ENCODE measurements at regions not wholly inside any gene's neighbourhood (a gene's known extent, or its start where the extent isn't known, plus 50 kb on each side); places are given as distances from the start of the nearest gene placed in this dataset.

- H3K4me1 ChIP-seq (ENCODE audit: control insufficient read depth, low read depth, low read length), result no peaks in the 10 kb centered on the region
- no peaks in the 10 kb centered on the region for H3K79me2 ChIP-seq (ENCODE audit: control insufficient read depth, insufficient read depth, low read length)
- H2AK5ac ChIP-seq (ENCODE audit: low read length), result no peak overlapping the region
- H2BK5ac ChIP-seq (ENCODE audit: low read length), result no peak overlapping the region
- H3K9ac ChIP-seq (ENCODE audit: low read length), result no peak overlapping the region
- H2BK15ac ChIP-seq (replicated peaks; ENCODE audit: low read depth), result no peak overlapping the region
- DNase-seq, result no peak
- H3K27me3 ChIP-seq (ENCODE audit: insufficient read depth, low read length, poor library complexity), result no peaks in the 10 kb centered on the region
- no peak overlapping the region for H3K18ac ChIP-seq (ENCODE audit: low read length)
- H3K4me3 ChIP-seq (ENCODE audit: low read length), result no peak overlapping the region
- no peak overlapping the region for H4K8ac ChIP-seq (ENCODE audit: low read depth, low read length)
- no peak overlapping the region for H3K23ac ChIP-seq (ENCODE audit: low read length)
- WGBS (ENCODE audit: extremely low coverage, insufficient coverage, low lambda C conversion rate), result no CpG with 5 or more reads among the region's 6 CpGs
- H3K56ac ChIP-seq (ENCODE audit: low read length), result no peak overlapping the region
- no peaks in the 10 kb centered on the region for H3K79me1 ChIP-seq (ENCODE audit: low read length)
- H4K5ac ChIP-seq (ENCODE audit: low read length), result no peak overlapping the region
- no peak overlapping the region for H3K4ac ChIP-seq (ENCODE audit: low read depth, low read length)
- no peak overlapping the region for H2BK120ac ChIP-seq (ENCODE audit: low read depth, low read length)
- no peak overlapping the region for H3K4me2 ChIP-seq (ENCODE audit: low read length)
- H3K36me3 ChIP-seq (ENCODE audit: control insufficient read depth, insufficient read depth, low read length), result no peaks in the 10 kb centered on the region
- H3K27ac ChIP-seq (ENCODE audit: low read depth, low read length), result no peak overlapping the region
Measured at GRCh38 chr3:46097691-46098241, 70.5 kb upstream of the XCR1 start.

DNA sequence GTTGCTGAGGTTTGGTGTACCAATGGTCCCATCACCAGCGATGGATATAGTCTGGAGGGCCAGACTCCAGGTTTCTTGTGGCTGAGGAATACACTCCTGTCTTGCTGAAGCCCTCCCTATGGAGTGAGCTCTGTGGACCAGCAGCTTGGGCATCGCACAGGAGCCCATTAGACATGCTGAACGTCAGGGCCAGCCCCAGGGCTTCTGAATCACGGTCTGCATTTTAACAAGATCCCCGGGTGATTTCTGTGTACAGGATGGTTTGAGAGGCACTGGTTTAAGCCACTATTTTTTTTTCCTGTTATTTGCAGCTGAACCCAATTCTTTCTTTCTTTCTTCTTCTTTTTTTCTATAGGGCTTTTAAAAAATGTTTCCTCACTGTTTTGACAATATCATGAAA is 69.5 kb upstream of the XCR1 start:
- no peak overlapping the region for H2BK15ac ChIP-seq (replicated peaks; ENCODE audit: low read depth)
- H3K27ac ChIP-seq (ENCODE audit: low read depth, low read length), result no peak overlapping the region
- no peaks in the 10 kb centered on the region for H3K79me2 ChIP-seq (ENCODE audit: control insufficient read depth, insufficient read depth, low read length)
- WGBS (ENCODE audit: extremely low coverage, insufficient coverage, low lambda C conversion rate), result no CpG with 5 or more reads among the region's 5 CpGs
- no peaks in the 10 kb centered on the region for H3K79me1 ChIP-seq (ENCODE audit: low read length)
- no peak overlapping the region for H3K18ac ChIP-seq (ENCODE audit: low read length)
- no peak overlapping the region for H4K8ac ChIP-seq (ENCODE audit: low read depth, low read length)
- no peak overlapping the region for H3K9ac ChIP-seq (ENCODE audit: low read length)
- H4K5ac ChIP-seq (ENCODE audit: low read length), result no peak overlapping the region
- no peak overlapping the region for H3K4ac ChIP-seq (ENCODE audit: low read depth, low read length)
- no peak overlapping the region for H3K4me3 ChIP-seq (ENCODE audit: low read length)
- no peak overlapping the region for H3K56ac ChIP-seq (ENCODE audit: low read length)
- DNase-seq, result no peak
- no peaks in the 10 kb centered on the region for H3K4me1 ChIP-seq (ENCODE audit: control insufficient read depth, low read depth, low read length)
- no peak overlapping the region for H3K23ac ChIP-seq (ENCODE audit: low read length)
- H3K4me2 ChIP-seq (ENCODE audit: low read length), result no peak overlapping the region
- H2AK5ac ChIP-seq (ENCODE audit: low read length), result no peak overlapping the region
- H2BK5ac ChIP-seq (ENCODE audit: low read length), result no peak overlapping the region
- H3K36me3 ChIP-seq (ENCODE audit: control insufficient read depth, insufficient read depth, low read length), result no peaks in the 10 kb centered on the region
- no peak overlapping the region for H2BK120ac ChIP-seq (ENCODE audit: low read depth, low read length)
- no peaks in the 10 kb centered on the region for H3K27me3 ChIP-seq (ENCODE audit: insufficient read depth, low read length, poor library complexity)

DNA sequence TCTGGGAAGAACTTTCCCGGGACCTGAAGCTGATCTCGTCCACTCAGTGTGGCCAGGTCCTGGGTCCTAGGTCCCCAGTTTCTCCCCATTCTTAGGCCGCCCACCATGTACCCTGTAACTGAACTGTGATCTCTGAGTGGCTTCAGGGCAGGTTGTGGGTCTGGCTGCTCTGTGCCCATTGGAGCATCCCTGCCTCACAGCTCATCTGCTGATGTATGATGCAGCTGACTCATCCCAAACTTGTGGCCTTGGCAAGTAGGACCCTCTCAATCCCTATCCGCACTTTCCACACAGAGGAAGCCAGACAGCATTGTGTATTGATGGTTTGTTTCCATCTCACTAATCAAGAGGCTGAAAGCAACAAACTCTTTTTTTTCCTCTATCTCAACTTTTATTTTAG is 69.1 kb upstream of the XCR1 start:
- no peak overlapping the region for H4K8ac ChIP-seq (ENCODE audit: low read depth, low read length)
- H3K18ac ChIP-seq (ENCODE audit: low read length), result no peak overlapping the region
- H2BK5ac ChIP-seq (ENCODE audit: low read length), result no peak overlapping the region
- no peak overlapping the region for H4K5ac ChIP-seq (ENCODE audit: low read length)
- H3K4ac ChIP-seq (ENCODE audit: low read depth, low read length), result no peak overlapping the region
- H3K27me3 ChIP-seq (ENCODE audit: insufficient read depth, low read length, poor library complexity), result no peaks in the 10 kb centered on the region
- H3K23ac ChIP-seq (ENCODE audit: low read length), result no peak overlapping the region
- H3K4me3 ChIP-seq (ENCODE audit: low read length), result no peak overlapping the region
- no peaks in the 10 kb centered on the region for H3K4me1 ChIP-seq (ENCODE audit: control insufficient read depth, low read depth, low read length)
- no peaks in the 10 kb centered on the region for H3K79me2 ChIP-seq (ENCODE audit: control insufficient read depth, insufficient read depth, low read length)
- no peak overlapping the region for H2BK15ac ChIP-seq (replicated peaks; ENCODE audit: low read depth)
- H3K79me1 ChIP-seq (ENCODE audit: low read length), result no peaks in the 10 kb centered on the region
- H2AK5ac ChIP-seq (ENCODE audit: low read length), result no peak overlapping the region
- H2BK120ac ChIP-seq (ENCODE audit: low read depth, low read length), result no peak overlapping the region
- no peak overlapping the region for H3K56ac ChIP-seq (ENCODE audit: low read length)
- H3K4me2 ChIP-seq (ENCODE audit: low read length), result no peak overlapping the region
- no peak overlapping the region for H3K27ac ChIP-seq (ENCODE audit: low read depth, low read length)
- WGBS (ENCODE audit: extremely low coverage, insufficient coverage, low lambda C conversion rate), result no CpG with 5 or more reads among the region's 4 CpGs
- no peaks in the 10 kb centered on the region for H3K36me3 ChIP-seq (ENCODE audit: control insufficient read depth, insufficient read depth, low read length)
- DNase-seq, result no peak
- no peak overlapping the region for H3K9ac ChIP-seq (ENCODE audit: low read length)

GRCh38 chr3:46095307-46095706 is 68.0 kb upstream of the XCR1 start:
- no peak overlapping the region for H3K23ac ChIP-seq (ENCODE audit: low read length)
- no peak overlapping the region for H3K27ac ChIP-seq (ENCODE audit: low read depth, low read length)
- no peaks in the 10 kb centered on the region for H3K79me1 ChIP-seq (ENCODE audit: low read length)
- no peak overlapping the region for H2BK5ac ChIP-seq (ENCODE audit: low read length)
- H3K56ac ChIP-seq (ENCODE audit: low read length), result no peak overlapping the region
- H3K4me1 ChIP-seq (ENCODE audit: control insufficient read depth, low read depth, low read length), result no peaks in the 10 kb centered on the region
- H3K4ac ChIP-seq (ENCODE audit: low read depth, low read length), result no peak overlapping the region
- no peak overlapping the region for H3K18ac ChIP-seq (ENCODE audit: low read length)
- H2BK15ac ChIP-seq (replicated peaks; ENCODE audit: low read depth), result no peak overlapping the region
- H3K27me3 ChIP-seq (ENCODE audit: insufficient read depth, low read length, poor library complexity), result no peaks in the 10 kb centered on the region
- no peak overlapping the region for H3K4me3 ChIP-seq (ENCODE audit: low read length)
- DNase-seq, result no peak
- no peak overlapping the region for H3K9ac ChIP-seq (ENCODE audit: low read length)
- H4K5ac ChIP-seq (ENCODE audit: low read length), result no peak overlapping the region
- no peak overlapping the region for H4K8ac ChIP-seq (ENCODE audit: low read depth, low read length)
- H2AK5ac ChIP-seq (ENCODE audit: low read length), result no peak overlapping the region
- H3K36me3 ChIP-seq (ENCODE audit: control insufficient read depth, insufficient read depth, low read length), result no peaks in the 10 kb centered on the region
- H2BK120ac ChIP-seq (ENCODE audit: low read depth, low read length), result no peak overlapping the region
- H3K79me2 ChIP-seq (ENCODE audit: control insufficient read depth, insufficient read depth, low read length), result no peaks in the 10 kb centered on the region
- no CpG with 5 or more reads among the region's 5 CpGs for WGBS (ENCODE audit: extremely low coverage, insufficient coverage, low lambda C conversion rate)
- H3K4me2 ChIP-seq (ENCODE audit: low read length), result no peak overlapping the region

DNA sequence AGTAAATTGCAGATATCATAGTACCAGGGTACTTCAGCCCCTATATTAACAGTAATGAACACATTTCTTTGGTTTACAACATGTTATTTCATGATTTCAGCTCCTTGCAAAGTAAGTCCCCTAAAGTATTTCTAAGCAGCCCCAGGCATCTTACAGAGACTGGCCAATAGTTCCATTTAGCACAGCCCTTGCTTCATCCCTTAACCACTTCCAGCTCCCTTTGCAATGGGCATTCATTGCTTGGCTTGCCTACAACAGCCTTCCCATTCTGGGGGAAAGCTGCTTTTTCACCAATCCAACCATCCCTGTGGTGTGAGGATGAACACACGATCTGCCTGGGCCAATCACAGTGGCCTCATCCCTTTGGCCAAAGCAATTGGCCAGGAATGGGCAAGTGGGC is 67.2 kb upstream of the XCR1 start:
- Histone ChIP-seq H2BK5ac (ENCODE audit: low read length) (no peak overlapping the region), H3K23ac (ENCODE audit: low read length) (no peak overlapping the region), H3K4me2 (ENCODE audit: low read length) (no peak overlapping the region), H2BK15ac (replicated peaks; ENCODE audit: low read depth) (no peak overlapping the region), H4K8ac (ENCODE audit: low read depth, low read length) (no peak overlapping the region), H2BK120ac (ENCODE audit: low read depth, low read length) (no peak overlapping the region), H3K9ac (ENCODE audit: low read length) (no peak overlapping the region), H3K56ac (ENCODE audit: low read length) (no peak overlapping the region), H3K36me3 (ENCODE audit: control insufficient read depth, insufficient read depth, low read length) (no peaks in the 10 kb centered on the region), H2AK5ac (ENCODE audit: low read length) (no peak overlapping the region), H3K79me2 (ENCODE audit: control insufficient read depth, insufficient read depth, low read length) (no peaks in the 10 kb centered on the region), H3K4me1 (ENCODE audit: control insufficient read depth, low read depth, low read length) (no peaks in the 10 kb centered on the region), H3K79me1 (ENCODE audit: low read length) (no peaks in the 10 kb centered on the region), H3K4me3 (ENCODE audit: low read length) (no peak overlapping the region), H4K5ac (ENCODE audit: low read length) (no peak overlapping the region), H3K27me3 (ENCODE audit: insufficient read depth, low read length, poor library complexity) (no peaks in the 10 kb centered on the region), H3K27ac (ENCODE audit: low read depth, low read length) (no peak overlapping the region), H3K4ac (ENCODE audit: low read depth, low read length) (no peak overlapping the region), H3K18ac (ENCODE audit: low read length) (no peak overlapping the region)
- no peak for DNase-seq
- no CpG with 5 or more reads among the region's 1 CpG for WGBS (ENCODE audit: extremely low coverage, insufficient coverage, low lambda C conversion rate)

- Histone ChIP-seq H3K4me3 (ENCODE audit: low read length) (no peak overlapping the region), H3K9ac (ENCODE audit: low read length) (no peak overlapping the region), H3K79me2 (ENCODE audit: control insufficient read depth, insufficient read depth, low read length) (no peaks in the 10 kb centered on the region), H3K4me1 (ENCODE audit: control insufficient read depth, low read depth, low read length) (no peaks in the 10 kb centered on the region), H3K27ac (ENCODE audit: low read depth, low read length) (no peak overlapping the region), H2BK15ac (replicated peaks; ENCODE audit: low read depth) (no peak overlapping the region), H3K79me1 (ENCODE audit: low read length) (no peaks in the 10 kb centered on the region), H3K27me3 (ENCODE audit: insufficient read depth, low read length, poor library complexity) (no peaks in the 10 kb centered on the region), H3K4me2 (ENCODE audit: low read length) (no peak overlapping the region), H3K36me3 (ENCODE audit: control insufficient read depth, insufficient read depth, low read length) (no peaks in the 10 kb centered on the region), H2BK120ac (ENCODE audit: low read depth, low read length) (no peak overlapping the region), H2AK5ac (ENCODE audit: low read length) (no peak overlapping the region), H2BK5ac (ENCODE audit: low read length) (no peak overlapping the region), H3K56ac (ENCODE audit: low read length) (no peak overlapping the region), H4K5ac (ENCODE audit: low read length) (no peak overlapping the region), H4K8ac (ENCODE audit: low read depth, low read length) (no peak overlapping the region), H3K23ac (ENCODE audit: low read length) (no peak overlapping the region), H3K4ac (ENCODE audit: low read depth, low read length) (no peak overlapping the region), H3K18ac (ENCODE audit: low read length) (no peak overlapping the region)
- DNase-seq, result no peak
- WGBS (ENCODE audit: extremely low coverage, insufficient coverage, low lambda C conversion rate), result no CpG with 5 or more reads among the region's 4 CpGs
Measured at GRCh38 chr3:46093966-46094365, 66.7 kb upstream of the XCR1 start.
